T-helper 9 cell (primary cell): ENCODE measurements at regions not wholly inside any gene's neighbourhood (a gene's known extent, or its start where the extent isn't known, plus 50 kb on each side); places are given as distances from the start of the nearest gene placed in this dataset.

Experiments
- DNase-seq: peaks from one replicate; pipeline ENCODE4 v3.0.0-alpha.2; 2020

DNA sequence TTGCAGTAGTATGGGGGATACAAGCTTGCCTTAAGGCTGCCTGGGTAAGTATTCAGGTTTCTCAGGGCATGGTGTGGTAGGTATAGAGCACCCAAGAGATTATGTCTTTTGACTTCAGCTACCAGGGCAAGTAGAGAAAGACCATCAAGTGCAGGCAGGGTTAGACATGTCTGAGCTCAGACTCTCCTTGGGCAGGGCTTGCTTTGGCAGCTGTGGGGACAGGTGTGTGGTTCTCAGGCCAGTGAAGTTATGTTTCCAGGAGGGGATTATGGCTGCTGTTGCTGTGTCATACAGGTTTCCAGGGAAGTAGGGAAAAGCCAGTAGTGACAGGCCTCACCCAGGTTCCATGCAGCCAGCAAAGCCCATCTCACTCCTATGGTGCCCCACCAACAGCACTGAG, 1040.4 kb downstream of the FLRT2 start:
- no peak for DNase-seq

DNA sequence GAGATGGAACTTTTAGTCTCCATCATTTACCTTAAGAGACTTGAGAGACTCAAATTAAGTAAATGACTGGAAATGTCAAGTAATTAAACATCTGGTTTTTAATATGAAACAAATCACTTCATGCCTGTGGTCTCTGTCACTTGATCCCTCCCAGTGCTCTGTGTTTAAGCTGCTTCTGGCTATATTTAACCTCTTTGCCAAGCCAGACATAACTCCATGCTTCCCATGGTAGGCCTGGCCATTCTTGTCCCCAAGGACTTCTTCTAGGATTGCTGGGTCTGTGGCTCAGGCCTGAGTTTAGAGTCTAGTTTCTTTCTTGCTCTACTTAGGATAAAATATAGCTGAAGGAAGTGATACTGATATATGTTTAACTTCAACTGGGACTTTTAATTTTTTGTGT, 1013.6 kb downstream of the FLRT2 start:
- no peak for DNase-seq

DNA sequence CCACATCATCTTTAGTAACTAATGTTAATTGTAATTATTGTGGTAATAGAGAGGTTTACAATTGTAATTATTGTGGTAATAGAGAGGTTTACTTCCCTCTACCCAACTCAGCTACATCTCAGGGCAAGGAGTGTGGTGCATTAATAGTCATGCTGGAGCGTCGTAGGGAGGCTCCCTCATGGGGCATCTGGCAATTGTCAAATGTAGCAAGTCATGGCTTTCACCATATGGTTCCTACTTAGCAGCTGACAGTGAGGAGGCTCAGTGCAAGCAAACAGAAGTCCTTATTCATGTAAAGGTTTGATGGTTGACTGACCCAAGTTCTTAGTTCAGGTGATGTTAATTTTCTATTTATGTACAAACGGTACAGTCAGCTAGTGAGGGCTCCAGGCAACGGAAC, 1012.0 kb downstream of the FLRT2 start:
- DNase-seq: no peak

DNA sequence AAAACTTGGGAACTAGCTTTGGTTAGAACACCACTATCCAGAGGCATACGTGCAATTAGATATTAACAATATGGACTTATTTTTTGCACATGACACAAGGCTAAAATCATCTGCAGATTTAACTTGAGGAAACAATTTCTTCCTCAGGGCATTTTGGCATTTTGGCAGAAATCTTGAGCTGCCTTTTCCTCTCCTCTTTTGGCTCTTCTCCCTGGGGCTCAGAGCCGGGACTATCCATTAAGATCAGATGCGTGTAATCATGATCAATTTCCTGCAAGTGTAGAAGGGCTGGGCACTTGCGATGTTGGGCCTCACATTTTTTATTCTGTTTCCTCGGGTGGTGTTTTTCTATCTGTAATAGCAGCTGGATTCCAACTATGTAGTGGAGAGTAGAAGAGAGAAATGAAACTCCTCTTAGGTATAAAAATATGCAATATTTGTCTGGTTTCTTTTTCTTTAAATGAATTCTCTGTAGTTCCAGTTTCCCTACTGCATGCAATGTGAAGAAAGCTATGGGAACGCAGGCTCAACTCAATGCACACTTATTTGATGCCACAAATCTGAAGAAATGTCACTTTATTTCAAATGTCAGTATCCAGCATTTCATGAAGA, 1010.8 kb downstream of the FLRT2 start:
- DNase-seq: no peak

DNA sequence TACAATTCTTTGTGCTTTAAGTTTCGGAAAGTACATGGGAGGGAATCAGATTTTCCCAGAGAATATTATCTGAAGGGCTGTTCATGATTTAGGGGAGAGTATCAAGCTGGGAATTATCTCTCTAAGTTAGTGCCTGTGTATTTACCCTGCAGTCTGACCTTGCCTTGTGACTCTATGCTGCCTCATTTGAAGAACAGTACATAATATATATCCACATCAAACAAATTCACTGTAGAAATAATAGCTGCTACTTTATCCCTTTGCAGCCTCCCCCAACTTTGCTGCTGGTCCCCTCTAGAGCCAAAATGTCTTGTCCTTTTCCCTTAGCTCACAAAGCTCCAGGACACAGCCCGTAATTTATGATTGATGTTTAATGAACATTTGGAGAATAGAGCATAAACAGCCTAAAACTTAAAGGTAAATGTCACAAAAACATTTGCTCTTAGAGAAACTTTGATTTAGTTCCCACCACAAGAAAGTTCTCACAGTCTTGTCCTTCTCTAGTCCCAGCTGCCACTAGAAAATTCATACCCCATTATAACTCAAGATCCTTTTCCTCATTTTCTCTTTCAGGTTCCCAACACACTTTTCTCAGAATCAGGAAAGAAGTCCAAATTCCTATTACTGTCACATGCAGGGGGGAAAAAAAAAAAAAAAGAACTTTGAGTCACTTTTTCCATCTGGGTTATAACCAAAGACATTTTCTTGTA, 1009.6 kb downstream of the FLRT2 start:
- DNase-seq: no peak

DNA sequence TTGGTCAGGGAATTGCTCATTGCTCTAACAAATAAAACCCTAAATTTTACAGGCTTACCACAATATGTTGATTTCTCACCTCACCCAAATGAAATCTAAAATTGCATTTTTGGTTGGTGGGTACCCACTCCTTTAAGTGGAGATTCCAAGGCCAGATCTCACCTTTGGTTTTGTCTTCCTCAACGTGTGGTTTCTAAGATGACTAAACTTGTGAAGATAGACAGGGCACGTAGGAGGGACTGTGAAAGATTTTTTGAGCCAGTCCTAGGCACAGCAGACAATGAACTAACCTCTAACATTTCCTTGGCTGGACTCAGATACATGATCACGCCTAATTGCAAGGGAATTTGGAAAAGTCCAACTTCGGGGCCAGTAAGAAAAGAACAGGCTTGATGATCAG, 1003.9 kb downstream of the FLRT2 start:
- DNase-seq: no peak

DNA sequence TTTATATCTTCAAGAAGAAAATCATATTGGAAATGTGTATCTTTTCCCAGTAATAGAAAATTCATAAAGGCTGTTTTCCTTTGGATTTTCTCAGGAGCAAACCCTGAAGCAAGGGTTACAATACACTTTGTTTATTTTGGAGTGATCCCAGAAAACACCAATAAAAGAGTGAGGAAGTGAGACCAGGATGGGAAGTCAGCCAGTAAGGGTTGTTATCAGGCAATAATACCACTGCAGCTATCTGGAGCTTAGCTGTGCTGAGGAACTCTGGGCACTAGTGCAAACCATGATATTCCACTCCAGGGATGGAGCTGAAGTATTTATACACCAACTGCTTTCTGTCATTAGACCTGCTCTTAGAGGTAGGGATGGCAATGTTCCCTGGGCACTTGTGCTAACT, 1002.3 kb downstream of the FLRT2 start:
- DNase-seq: no peak

DNA sequence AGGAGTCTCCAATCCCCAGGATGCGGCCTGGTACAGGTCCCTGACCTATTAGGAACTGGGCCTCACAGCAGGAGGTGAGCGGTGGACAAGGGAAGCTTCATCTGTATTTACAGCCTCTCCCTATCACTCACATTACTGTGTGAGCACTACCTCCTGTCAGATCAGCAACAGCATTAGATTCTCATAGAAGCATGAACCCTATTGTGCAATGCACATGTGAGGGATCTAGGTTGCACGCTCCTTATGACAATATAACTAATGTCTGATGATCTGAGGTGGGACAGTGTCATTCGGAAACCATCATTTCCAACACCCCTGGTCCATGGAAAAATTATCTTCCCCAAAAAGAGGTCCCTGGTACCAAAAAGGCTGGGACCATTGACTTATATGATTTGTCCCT, 1000.5 kb downstream of the FLRT2 start:
- DNase-seq: no peak

DNA sequence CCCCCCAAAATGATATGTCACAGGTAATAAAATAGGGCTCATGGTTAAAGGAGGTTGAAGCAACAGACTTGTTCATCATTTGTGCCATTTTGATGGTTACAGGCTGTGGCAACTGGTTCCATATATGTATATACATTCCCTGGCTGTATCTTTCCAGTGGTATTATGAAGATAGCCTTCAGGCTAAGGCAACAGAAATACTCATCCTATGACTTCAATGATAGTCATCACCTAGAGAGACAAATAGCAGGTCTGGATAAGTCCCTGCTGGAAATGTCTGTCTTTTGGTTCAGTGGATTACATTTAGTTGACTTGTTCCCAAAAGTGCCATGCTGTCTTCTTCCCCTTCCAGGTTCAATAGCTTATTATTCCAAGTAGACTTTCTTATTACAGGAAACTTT, 997.4 kb downstream of the FLRT2 start:
- no peak for DNase-seq

DNA sequence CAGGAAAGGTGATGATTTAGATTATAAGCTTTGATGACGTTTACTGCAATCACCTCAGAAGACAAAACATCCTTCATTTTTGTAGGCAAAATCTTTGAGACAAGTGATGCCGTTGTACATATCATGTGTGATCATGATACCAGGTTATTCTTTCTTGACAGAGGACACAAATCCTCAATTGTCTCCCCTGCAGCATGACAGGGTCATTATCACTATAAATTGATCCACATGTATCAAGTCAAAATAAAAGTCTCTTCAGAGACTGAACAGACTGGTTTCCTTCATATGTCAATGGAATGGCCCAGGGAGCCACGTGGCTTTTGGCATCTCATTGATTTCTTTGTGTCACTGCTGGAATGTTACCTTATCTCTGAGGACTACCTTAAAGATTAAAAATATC, 995.7 kb downstream of the FLRT2 start:
- DNase-seq: no peak

DNA sequence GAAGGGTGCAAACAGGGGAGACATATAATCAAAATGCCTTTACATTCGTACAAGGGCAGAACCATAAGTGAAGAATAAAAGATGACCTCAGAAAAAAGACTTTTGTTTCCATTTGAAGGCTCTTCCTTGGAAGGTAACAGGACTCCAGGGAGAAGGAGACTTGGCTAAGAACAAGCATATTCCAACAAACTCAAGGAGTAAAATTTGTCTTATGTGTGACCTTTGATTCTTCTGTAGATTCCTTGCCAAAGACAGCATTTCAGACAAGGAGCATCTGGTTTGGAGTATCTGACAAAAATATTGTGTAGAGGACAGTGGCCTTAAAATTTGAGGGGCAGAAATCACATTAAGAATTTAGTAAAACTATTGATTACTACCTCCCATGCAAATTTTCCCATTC, 991.9 kb downstream of the FLRT2 start:
- DNase-seq: no peak

DNA sequence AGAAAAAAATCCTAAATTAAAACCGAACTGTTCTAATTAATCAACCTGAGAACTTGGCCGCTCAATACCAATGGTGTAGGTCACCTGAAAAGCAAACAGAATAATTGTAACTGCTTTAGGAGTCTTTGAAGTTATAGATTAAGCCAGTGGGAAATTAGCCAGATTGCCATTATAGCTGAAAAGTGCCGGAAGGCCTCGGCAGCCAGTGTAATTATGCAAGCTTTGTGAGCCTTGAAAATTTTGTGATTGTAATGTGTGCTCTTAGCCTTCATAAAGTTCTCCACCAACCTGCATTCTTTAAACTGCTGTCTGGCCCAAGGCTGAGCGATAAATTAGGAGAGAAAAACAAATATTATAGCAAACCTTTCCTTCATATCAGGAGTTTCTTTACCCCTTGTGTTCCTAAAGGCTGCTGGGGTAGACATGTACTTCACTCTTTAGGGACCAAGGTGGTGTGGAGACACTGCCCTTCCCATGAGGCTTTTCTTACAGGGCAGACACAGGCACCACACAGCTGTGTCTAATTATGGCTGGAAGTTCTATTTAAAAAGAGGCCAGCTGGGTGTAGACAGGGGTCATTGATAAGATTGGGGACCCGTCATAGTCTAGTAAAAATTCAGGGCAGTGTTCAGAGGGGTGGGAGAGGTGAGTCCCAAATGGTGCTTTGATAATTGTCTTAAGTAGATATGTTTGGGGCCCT, 991.2 kb downstream of the FLRT2 start:
- DNase-seq: no peak

DNA sequence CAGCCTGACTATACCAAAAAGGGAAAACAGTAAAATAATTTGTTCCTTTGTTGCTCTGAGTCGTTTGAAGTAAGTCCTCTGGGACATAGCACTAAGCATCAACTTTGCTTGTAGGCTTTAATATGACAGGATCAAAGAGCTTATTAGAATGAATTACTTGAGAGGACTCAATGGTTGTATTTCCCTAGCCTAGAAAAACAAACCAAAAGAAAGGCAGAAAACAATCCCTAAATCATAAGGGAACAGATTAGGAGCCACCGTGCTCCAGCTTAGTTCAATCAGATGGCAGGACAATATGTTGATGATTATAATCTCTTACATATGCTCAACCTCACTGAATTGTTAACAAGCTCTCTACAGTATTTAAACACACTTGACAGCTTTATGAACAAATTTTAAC, 988.4 kb downstream of the FLRT2 start:
- DNase-seq: no peak

DNA sequence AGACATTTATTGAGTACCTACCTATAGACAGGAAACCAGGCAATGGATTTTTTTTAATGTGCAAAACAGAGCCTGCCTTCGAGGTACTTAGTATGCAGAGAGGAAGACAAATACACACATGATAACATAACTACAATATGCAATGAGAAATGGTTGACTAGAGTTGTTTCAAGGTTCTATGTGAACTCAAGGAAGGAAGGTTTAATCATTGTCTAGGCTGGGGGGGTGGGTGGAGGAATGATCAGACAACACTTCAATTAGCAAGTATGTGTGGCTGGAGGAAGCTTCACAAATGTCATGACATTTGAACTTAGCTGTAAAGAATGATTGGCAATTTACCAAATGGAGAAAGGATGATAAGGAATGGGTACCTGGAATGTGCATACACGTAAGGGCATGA, 985.3 kb downstream of the FLRT2 start:
- DNase-seq: no peak

DNA sequence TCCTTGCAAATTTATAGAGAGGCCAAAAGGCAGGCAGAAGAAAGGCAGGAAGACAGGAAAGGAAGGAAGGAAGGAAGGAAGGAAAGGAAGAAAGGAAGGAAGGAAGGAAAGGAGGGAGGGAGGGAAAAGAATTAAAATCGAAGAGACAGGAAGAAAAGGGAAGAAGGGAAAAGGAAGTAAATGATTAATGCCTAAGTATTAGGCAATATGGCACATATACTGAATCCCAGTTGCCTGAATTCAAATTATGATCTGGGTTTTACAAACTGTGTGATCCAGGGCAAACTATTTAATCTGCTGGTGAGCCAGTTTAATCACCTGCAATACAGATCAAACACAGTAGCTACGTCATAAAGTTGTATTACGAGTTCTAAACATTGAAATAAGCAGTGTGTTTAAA, 983.6 kb downstream of the FLRT2 start:
- no peak for DNase-seq

DNA sequence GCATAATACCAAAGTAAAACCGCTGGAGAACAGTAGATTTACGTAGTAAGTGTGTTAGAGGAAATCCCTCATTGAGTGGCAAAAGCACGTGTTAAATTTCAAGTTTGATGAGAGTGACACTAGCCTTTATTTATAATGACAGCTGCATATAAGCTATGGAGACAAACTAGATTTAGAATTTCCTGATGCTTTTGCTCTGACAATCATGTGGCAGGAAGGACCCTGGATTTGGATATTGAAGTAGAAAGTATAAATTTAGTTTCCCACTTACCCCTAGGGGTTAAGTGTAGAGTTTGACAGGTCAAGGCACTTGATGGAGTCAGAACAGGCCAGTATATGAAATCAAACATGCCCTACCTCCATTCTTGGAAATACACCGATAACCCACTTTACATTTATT, 983.1 kb downstream of the FLRT2 start:
- DNase-seq: no peak

DNA sequence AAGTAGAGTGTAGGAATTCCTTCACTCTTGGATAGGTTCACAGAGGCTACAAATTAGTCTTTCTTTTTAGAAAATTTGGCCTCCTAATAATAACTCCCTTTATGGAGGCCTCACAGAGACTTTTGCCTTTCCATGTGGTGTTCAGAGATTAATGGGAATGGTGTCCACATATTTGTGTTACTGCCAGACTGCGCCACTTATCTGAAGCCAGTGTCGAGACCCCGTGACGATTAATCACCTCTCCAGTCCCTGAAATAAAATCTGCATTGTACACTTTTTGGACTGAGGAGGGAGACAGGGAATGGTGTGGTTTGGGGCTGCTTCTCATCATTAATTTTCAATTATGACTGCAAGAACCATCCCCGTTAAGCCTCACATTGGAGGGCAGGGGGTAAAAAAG, 980.5 kb downstream of the FLRT2 start:
- DNase-seq: no peak

DNA sequence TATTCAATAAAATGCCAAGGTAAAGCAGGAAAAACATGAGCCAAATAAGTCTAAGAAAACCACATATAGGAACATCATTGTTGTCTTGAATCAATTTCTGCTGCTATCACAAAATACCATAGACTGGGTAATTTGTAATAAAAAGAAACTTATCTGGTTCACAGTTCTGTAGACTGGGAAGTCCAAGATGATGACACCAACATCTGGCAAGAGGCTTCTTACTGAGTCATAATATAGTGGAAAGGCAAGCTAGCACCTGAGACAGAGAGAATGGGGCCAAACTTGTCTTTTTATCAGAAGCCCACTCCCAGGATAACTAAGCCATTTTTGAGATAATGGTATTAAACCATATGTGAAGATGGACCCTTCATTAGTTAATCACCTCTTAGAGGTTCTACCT, 975.9 kb downstream of the FLRT2 start:
- DNase-seq: no peak

DNA sequence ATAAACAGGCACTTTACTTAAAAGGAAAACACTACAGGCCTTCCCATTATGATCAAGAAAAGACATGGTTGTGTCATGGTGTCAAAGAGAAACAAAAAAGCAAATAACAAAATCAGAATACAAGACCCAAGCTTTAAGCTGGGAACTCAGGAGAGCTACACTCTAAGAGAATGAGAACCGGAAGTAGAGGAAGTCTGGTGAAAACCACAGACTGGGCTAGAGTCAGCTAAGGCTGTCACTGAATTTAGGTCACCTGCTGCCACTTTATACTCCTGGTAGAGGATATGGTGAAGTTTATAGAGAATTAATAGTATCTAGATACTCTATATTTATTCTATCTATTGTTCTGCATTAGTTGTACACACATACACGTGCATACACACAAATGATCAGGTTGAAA, 971.7 kb downstream of the FLRT2 start:
- DNase-seq: no peak

DNA sequence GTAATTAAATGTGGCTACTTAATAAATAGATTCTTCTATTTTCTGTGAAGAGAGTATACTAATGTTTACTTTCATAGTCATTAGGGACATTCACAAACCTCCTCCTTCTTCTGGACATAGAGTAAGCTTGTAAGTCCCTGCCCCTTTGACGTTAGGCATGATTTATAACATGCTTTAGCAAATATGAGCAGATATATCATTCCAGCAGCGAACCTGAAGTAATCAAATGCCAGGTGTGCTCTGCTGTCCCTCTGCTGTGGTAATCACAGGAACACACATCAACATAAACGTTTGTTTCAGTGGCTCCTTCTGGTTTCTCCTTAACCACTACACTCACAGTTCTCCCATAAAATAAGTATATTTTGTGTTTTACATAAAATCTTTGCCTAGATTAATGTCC, 961.8 kb downstream of the FLRT2 start:
- DNase-seq: no peak

DNA sequence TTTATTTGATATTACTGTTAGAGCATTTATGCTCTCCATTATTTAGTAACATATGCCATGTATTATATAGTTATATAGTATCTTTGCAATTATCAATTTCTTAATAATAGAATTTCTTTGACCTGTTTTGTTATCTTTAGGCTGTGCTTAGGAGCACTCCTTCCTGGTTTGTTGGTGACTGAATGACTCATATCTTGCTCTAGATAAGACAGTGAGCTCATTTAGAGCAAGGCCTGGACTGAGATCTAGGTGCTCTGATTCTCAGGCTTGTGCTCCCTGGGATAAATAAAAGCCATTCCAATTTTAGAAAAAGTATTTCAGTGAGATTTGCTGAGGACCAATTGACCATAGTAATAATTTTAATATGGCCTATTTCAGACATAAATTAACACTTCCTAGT, 951.2 kb downstream of the FLRT2 start:
- DNase-seq: no peak

DNA sequence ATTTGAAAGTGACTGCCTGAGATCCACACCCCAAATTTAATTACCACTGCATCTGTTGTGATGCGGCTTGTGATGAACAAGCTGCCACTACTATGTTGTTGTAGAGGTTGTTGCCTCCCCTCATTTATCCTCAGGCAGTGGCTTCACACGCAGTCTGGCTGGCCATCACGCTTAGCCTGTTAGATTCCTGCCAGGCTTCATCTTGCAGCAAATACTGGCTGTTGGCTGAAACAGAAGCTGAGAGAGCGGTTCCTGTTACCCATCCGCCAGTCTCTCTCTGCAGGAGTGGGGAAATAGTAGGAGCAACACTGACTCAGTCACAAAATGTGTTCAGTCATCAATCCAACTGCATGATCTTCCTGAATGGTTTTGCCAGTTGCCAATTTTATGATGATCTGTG, 934.4 kb downstream of the FLRT2 start:
- no peak for DNase-seq

DNA sequence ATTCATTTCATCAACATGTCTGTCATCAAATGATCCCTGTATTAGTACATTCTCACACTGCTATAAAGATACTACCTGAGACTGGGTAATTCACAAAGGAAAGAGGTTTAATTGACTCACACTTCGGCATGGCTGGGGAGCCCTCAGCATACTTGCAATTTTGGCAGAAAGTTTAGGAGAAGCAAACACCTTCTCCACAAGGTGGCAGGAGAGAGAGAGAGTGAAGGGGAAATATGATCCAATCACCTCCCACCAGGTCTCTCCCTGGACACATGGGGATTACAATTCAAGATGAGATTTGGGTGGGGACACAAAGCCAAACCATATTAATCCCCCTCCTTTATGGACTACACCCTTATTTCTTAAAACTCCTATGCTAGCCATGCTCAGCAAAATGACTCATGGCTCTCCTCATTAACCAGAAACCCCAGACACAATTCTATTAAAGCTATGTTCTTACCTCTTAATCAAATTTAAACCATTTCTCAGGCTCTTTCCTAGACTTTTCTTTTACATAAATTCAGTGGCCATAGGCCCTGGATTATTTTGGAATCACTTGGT, 932.3 kb downstream of the FLRT2 start:
- no peak for DNase-seq

DNA sequence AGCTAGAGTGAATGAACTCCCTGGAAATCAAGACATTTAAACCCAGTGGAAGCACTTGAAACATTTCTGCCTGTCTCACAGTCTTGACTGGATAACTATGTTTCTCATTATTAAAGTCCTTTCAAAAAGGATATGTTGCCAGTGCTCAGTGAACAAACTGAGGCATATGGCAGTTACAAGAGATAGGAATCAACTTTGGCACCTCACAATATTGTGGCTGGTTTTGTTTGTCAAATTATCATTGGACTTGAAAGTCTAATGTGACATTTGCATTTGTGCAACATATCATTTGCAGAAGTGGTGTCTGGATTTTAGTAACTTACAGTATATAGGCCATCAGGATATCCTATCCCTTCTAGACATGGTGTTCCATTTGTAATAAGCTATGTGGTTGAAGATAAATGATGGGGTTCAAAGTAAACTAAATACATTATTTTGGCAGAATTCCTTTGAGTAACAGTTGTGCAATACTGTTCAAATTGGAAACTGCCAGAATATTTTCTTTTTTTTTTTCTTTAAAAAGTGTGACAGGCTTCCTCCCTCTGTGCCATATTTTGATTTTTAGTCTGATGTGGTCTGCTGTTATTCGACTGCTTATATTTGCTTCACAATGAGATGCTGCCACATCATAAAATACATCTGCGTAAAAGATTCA, 927.7 kb downstream of the FLRT2 start:
- DNase-seq: no peak
